ENCODE measurements at regions not wholly inside any gene's neighbourhood (a gene's known extent, or its start where the extent isn't known, plus 50 kb on each side); places are given as distances from the start of the nearest gene placed in this dataset.

GRCh38 chr6:14271789-14272736 is 154.5 kb downstream of the CD83 start:
- H3K27me3 ChIP-seq, result no peaks in the 10 kb centered on the region
- no peaks in the 10 kb centered on the region for H3K36me3 ChIP-seq
- no peak overlapping the region for H3K4me3 ChIP-seq
- DNase-seq (no peak), ATAC-seq (ENCODE audit: low FRiP score in 2 of 2) (no peak)
- no peak overlapping the region for H3K27ac ChIP-seq
- WGBS, 2 donors, result 68 to 70% methylated on average over 4 of the region's 4 CpGs
- peaks cover 7 to 32% (median 19%) of the 10 kb centered on the region in 4 donors for H3K4me1 ChIP-seq
- TF ChIP-seq POLR2A (IDR thresholded peaks at IDR 0.05) (no peak), CTCF (IDR thresholded peaks at IDR 0.05) (no peak)
- H3K9me3 ChIP-seq, result no peaks in the 10 kb centered on the region

GRCh38 chr6:14272737-14273085 is 155.1 kb downstream of the CD83 start:
- Histone ChIP-seq H3K4me1 (peaks cover 7 to 32% (median 20%) of the 10 kb centered on the region in 4 donors), H3K9me3 (no peaks in the 10 kb centered on the region), H3K27ac (no peak overlapping the region), H3K27me3 (no peaks in the 10 kb centered on the region), H3K36me3 (no peaks in the 10 kb centered on the region), H3K4me3 (no peak overlapping the region)
- ATAC-seq (ENCODE audit: low FRiP score in 2 of 2) (no peak), DNase-seq (no peak)
- TF ChIP-seq EP300 (IDR thresholded peaks at IDR 0.05), result no peak
- TF ChIP-seq POLR2A (IDR thresholded peaks at IDR 0.05), result no peak
- TF ChIP-seq CTCF (IDR thresholded peaks at IDR 0.05), result no peak
- no peak for TF ChIP-seq POLR2AphosphoS5 (IDR thresholded peaks at IDR 0.05)
- WGBS, 2 donors, result 93 to 100% methylated on average over 1 of the region's 1 CpG

DNA sequence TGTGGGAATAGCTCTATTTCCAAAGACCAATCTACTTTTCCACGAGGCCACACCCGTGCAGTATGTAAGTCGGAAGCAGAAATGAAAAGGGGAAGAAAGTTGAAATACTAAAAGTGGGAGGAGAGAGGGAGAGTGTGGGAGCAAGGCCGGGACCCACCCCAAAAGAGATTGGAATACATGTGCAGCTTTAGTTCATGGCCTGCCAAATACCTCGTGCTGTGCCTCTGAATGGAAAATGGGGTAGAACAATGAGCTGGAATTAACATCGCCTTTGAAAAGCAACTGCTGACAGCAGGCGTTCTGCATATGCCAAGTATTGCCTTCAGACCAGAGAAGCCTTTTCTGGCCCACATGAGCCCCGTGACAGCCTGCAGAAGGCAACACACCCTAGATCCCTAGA is 155.6 kb downstream of the CD83 start:
- WGBS, 2 donors, result 75 to 83% methylated on average over 8 of the region's 8 CpGs
- Histone ChIP-seq H3K27ac (no peak overlapping the region), H3K36me3 (no peaks in the 10 kb centered on the region), H3K27me3 (no peaks in the 10 kb centered on the region), H3K4me1 (peaks cover 7 to 32% (median 20%) of the 10 kb centered on the region in 4 donors), H3K4me3 (no peak overlapping the region), H3K9me3 (no peaks in the 10 kb centered on the region)
- DNase-seq (no peak), ATAC-seq (ENCODE audit: low FRiP score in 2 of 2) (no peak)
- no peak for TF ChIP-seq POLR2AphosphoS5 (IDR thresholded peaks at IDR 0.05)
- TF ChIP-seq POLR2A (IDR thresholded peaks at IDR 0.05), result no peak
- TF ChIP-seq EP300 (IDR thresholded peaks at IDR 0.05), result no peak
- no peak for TF ChIP-seq CTCF (IDR thresholded peaks at IDR 0.05)

GRCh38 chr6:14274016-14274415 is 156.4 kb downstream of the CD83 start:
- DNase-seq (no peak), ATAC-seq (ENCODE audit: low FRiP score in 2 of 2) (no peak)
- 92 to 94% methylated on average over 6 of the region's 6 CpGs for WGBS, 2 donors
- no peaks in the 10 kb centered on the region for H3K27me3 ChIP-seq
- no peak overlapping the region for H3K4me3 ChIP-seq
- H3K9me3 ChIP-seq, result no peaks in the 10 kb centered on the region
- H3K27ac ChIP-seq, result no peak overlapping the region
- no peak for TF ChIP-seq POLR2A (IDR thresholded peaks at IDR 0.05)
- TF ChIP-seq EP300 (IDR thresholded peaks at IDR 0.05), result no peak
- no peaks in the 10 kb centered on the region for H3K36me3 ChIP-seq
- peaks cover 7 to 32% (median 20%) of the 10 kb centered on the region in 4 donors for H3K4me1 ChIP-seq

- Histone ChIP-seq H3K36me3 (no peaks in the 10 kb centered on the region), H3K27ac (no peak overlapping the region), H3K4me3 (no peak overlapping the region), H3K4me1 (peaks cover 7 to 32% (median 20%) of the 10 kb centered on the region in 4 donors), H3K27me3 (no peaks in the 10 kb centered on the region), H3K9me3 (no peaks in the 10 kb centered on the region)
- TF ChIP-seq CTCF (IDR thresholded peaks at IDR 0.05) (no peak), POLR2A (IDR thresholded peaks at IDR 0.05) (no peak), EP300 (IDR thresholded peaks at IDR 0.05) (peak in 1 of 4 donors; percentile 25), POLR2AphosphoS5 (IDR thresholded peaks at IDR 0.05) (peak in 1 of 2 donors; percentile 12)
- no peak for ATAC-seq (ENCODE audit: low FRiP score in 2 of 2)
- 73 to 78% methylated on average over 16 of the region's 16 CpGs for WGBS, 2 donors
- DNase-seq, result peak; percentile 26 to 37
Observed at GRCh38 chr6:14274546-14275492, 157.2 kb downstream of the CD83 start.

Measured in upper lobe of left lung (tissue), 6 donors.